GM21786 (cell line): ENCODE measurements at regions not wholly inside any gene's neighbourhood (a gene's known extent, or its start where the extent isn't known, plus 50 kb on each side); places are given as distances from the start of the nearest gene placed in this dataset.
"Not testable (repeated sequence)": the region's sequence is repeated elsewhere in the genome, so short reads cannot be mapped to it uniquely, and the experiment has no call there.

Experiments used
- ATAC-seq: cut with Tn5 transposase; IDR thresholded peaks from one replicate; pipeline ENCODE4 v1.9.1; 2021; ENCODE audit not compliant: unreplicated experiment

- ATAC-seq = no peak
Observed at GRCh38 chr7:130845581-130846085, 111.6 kb upstream of the KLF14 start.

DNA sequence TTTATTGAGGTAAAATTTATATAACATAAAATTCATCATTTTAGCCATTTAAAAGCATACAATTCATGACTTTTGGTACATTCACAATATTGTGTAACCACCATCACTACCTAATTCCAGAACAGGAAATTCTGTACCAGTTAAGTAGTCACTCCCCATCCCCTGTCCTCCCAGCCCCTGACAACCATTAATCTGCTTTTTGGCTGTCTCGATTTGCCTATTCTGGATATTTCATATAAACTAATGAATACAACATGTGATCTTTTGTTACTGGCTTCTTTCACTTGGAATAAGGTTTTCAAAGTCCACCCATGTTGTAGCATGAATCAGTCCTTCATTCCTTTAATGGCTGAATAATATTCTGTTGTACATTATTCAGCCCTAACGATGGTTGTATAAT lies 115.6 kb upstream of the KLF14 start:
- no peak for ATAC-seq

DNA sequence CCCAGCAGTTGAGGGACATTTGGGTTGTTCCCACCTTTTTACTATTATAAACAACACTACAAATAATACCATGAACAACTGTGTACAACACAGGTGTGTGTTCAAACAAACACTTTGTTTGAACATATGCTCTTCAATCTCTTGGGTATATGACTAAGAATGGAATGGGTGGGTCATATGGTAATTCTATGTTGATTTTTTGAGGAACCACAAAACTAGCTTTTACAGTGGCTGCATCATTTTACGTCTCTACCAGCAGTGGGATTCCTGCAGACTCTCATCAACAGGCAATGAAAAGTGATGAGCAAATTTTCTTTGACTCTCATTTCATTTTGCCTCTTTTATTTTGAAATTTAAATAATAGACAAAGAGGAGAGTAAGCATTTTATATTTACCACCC lies 116.9 kb upstream of the KLF14 start:
- no peak for ATAC-seq

DNA sequence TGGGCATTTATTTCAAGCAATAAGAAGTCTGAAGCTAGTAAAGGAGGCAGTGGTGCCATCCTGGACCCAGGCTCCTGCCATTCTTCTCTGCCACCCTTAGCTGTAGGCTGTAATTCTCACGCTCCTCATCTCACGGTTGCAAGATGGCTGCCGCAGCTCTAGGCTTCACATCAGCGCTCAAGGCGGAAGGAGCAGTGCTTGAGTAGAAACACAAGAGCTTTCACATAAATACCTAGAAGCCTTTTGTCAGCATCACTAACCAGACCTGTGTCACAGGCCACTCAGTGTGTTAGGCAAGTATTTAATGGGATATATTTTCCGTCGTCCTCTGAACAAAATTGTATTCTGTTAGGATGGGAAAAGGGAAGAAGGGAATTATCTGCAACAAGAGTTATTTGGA lies 118.9 kb upstream of the KLF14 start:
- ATAC-seq = no peak

DNA sequence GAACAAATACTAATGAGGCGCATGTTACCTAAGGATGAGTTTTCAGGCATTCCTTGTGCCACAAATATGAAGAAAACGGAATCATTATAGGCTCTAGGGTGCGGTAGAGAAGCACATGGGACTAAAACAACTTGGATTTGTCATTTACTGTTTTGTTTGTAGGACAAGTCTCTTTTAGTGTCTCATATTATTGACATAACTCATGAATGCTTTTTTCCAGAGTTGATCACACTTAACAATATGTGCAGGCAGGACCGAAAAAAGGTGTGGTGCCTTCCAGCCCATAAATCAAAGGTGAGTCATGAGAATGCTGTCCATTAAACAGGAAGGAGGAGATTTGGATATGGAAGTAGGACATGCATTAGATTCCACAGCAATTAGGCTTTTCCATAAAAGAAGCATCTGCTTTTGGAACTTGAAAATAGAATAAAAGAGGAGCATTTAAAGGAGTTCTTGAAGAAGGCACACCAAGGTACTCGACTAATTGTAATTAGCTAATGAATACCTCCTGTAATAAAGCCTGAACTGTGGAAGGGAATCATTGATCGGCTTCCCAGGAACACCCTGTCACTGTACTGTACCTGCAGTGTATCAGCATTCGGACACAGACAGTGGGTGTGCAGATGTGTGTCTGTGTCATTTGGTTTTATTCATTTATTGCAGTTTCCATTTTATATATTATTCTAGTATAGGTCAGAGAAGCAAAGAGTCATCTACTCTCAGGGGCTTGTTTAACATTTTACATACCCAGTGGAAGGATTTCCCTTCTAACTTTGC lies 119.7 kb upstream of the KLF14 start:
- ATAC-seq = no peak

DNA sequence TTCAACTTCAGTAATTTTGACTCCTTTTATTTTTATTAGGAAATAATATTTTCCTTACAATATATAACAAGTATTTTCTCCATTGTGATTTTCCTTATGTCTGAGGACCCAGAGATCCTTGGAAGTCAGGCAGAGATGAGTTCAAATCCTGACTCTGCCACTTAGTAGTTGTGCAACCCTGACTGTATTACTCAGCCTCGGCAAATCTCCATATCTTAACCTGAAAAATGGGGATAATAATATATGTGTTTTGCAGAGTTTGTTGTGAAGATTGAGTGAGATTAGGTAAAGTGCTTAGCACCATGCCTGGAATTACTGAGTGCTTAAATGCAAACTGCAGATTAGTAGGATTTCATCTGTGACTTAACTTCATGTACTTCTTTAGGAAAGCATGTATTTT lies 120.5 kb upstream of the KLF14 start:
- ATAC-seq = no peak

DNA sequence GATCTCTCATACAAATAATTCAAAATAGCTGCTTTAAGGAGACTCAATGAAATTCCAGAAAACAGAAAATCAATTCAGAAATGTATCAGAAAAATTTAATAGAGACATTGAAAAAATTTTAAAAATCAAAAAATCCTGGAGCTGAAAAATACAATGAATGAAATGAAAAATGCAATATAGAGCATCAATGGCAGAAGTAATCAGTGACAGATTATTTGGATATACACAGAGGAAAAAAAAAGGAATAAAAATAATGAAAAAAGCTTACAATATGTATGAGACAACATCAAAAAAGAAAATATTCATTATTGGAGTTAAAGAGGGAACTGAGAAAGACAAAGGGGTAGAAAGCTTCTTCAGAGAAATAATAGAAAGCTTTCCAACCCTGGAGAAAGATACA lies 122.9 kb upstream of the KLF14 start:
- no peak for ATAC-seq

GRCh38 chr7:130860832-130861231 lies 126.8 kb upstream of the KLF14 start:
- ATAC-seq = not testable (repeated sequence)

GRCh38 chr7:130865408-130866236 lies 131.6 kb upstream of the KLF14 start:
- ATAC-seq = no peak

GRCh38 chr7:130867039-130867438 lies 133.0 kb upstream of the KLF14 start:
- no peak for ATAC-seq

GRCh38 chr7:130867581-130868136 lies 133.7 kb upstream of the KLF14 start:
- no peak for ATAC-seq

- no peak for ATAC-seq
Observed at GRCh38 chr7:130868139-130868538, 134.1 kb upstream of the KLF14 start.

DNA sequence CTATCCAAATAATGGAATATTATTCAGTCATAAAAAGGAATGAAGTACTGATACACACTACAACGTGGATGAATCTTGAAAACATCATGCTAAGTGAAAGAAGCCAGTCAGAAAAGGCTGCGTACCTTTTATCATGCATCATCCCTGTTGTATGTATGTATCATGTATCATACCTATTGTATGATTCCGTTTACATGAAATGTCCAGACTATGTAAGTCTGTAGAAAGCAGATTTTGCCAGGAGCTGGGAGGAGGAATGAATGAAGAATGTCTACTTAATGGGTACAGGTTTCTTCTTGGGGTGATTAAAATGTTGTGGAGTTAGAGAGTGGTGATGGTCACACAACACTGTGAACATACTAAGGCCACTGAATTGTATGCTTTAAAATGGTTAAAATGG lies 135.9 kb upstream of the KLF14 start:
- ATAC-seq = no peak

GRCh38 chr7:130872341-130872740 lies 138.3 kb upstream of the KLF14 start:
- no peak for ATAC-seq

DNA sequence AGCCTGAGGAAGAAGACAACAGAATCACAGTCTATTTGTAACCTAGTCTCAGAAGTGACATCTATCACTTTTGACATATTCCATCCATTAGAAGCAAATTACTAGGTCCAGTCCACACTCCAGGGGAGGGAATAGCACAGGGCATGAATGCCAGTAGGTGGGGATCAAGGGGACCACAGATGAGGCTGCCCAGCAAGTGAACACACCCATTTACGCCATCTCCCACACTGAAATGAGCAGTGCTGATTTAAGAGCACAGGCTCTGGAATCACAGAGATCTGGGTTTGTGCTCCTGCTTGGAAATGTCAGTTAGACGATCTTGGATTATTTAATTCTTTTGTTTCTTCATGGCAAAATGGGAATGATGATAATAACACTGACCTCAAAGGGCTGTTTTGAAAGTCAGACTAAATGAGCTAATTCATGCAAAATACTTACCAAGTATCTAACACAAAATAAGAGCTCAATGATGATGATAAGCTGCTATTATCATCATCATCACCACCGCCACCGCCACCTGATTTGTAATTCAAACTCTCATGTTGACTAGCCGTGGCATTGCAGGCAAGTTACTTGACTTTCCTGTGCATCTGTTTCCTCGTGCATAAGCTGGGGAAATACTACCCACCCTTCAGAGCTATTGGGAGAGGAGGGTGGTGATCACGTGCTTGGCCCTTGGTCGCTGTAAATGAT lies 138.9 kb upstream of the KLF14 start:
- no peak for ATAC-seq

DNA sequence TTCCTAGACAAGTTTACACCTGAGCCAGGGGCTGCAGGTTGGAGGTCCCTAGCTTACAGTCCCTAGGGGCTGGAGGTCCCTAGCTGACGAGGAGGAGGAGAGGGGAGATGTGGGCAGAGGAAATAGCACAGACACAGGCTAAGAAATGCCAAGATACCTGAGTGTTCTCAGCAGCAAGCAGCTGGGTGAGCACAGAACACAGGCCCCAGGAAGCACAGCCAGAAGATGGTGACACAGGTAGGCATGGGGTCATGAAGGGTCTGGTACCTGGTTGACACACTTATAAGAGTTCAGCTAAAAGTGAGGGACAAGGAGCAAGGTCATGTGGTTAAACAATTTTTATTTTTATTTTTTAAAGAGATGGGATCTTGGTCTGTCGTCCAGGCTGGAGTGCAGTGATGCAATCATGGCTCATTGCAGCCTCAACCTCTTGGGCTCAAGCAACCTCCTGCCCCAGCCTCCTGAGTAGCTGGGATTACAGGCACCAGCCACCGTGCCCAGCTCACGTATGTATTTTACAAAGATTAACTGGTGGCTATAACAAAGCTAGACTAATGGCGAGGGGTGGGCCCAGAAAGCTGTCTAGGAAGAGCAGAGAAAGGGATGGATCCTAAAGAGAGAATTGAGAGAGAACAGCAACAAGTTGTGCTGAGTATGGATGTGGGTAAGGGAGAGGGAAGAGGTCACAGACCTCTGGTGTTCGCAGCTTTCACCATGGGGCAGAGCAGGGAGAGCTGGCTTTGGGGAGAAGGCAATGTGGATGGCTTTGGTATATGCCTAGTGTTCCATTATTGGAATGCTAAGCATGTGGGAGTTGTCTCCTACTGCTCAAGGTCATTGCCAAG lies 140.3 kb upstream of the KLF14 start:
- ATAC-seq = no peak

DNA sequence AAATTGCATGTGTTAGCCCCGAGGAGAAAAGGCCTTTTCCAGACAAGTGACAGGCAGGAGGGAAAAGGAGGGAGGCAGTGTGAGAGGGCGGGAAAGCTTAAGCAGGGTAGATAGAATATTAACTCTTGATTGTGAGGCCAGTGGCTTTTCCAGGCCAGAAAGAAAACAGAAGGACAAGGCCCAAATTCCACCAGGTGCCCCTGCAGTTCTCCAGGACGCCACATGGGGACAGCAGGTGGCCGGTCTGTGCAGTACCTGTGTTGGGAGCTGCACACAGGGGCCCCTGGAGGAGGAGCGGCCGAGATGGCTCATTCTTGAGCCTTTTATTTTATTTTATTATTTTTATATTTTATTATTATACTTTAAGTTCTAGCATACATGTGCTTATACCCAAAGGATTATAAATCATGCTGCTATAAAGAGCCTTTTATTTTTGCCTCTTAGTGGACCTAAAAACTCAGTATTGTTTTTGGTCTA lies 141.3 kb upstream of the KLF14 start:
- no peak for ATAC-seq

- ATAC-seq = no peak
Observed at GRCh38 chr7:130875901-130876300, 141.9 kb upstream of the KLF14 start.

- ATAC-seq = no peak
Observed at GRCh38 chr7:130877236-130877990, 143.4 kb upstream of the KLF14 start.

DNA sequence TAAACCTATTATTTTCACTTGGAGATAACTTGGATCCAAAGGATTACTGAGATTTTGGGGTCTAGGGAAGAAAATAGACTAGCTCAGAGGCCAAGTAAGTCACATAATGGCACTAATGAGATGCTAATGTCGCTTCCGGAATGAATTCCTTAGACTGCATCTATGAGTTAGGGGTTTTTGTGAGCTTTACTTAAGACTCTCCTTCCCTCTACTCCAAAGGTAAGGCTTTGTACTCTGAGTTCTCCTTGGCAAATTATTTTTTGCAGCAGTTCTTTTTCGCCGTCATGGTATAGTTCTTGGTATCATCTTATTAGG lies 143.9 kb upstream of the KLF14 start:
- no peak for ATAC-seq
